Endothelial cell of umbilical vein (primary cell): ENCODE measurements at regions not wholly inside any gene's neighbourhood (a gene's known extent, or its start where the extent isn't known, plus 50 kb on each side); places are given as distances from the start of the nearest gene placed in this dataset.

Experiments used
- BruUV-seq: library from RNA; stranded (reverse); fragments of 400-500 nt; replicated peaks from 2 replicates; lab custom pipeline; 2021; lab: Mats Ljungman, UMichigan
- CTCF ChIA-PET: fragments of 300-600, 350-600 bp; sonication (Branson Sonifier 250); formaldehyde crosslinking; loops from one replicate; lab custom pipeline; 2021; ENCODE audit warnings: antibody characterized with exemption, inconsistent platforms; lab: Charles Lee
- POLR2A ChIA-PET: fragments of 300-600, 350-600 bp; sonication (Branson Sonifier 250); formaldehyde crosslinking; loops from one replicate; lab custom pipeline; 2021; ENCODE audit warnings: antibody characterized with exemption, inconsistent platforms; lab: Charles Lee
- DNase-seq: peaks from one replicate; pipeline ENCODE4 v3.0.0-alpha.2; 2011; ENCODE audit warnings: low read depth, low spot score
- FAIRE-seq: peaks from 2 replicates; lab custom pipeline; 2011; peaks lifted over from hg19 to GRCh38; lab: Jason Lieb, UNC
- H2AFZ ChIP-seq: 2 replicates; pipeline ENCODE4 v1.6.0; 2012; ENCODE audit warnings: low read depth, low read length, control low read depth, inconsistent platforms
- H3K27ac ChIP-seq: 2 replicates; pipeline ENCODE4 v1.5.1; 2011; ENCODE audit warnings: low read depth, mild to moderate bottlenecking, control low read depth, low read length, moderate library complexity; ENCODE audit not compliant: insufficient read depth
- H3K27me3 ChIP-seq, 2 experiments: 2 replicates each; pipeline versions ENCODE4 v1.6.0 to v1.6.1; 2011; ENCODE audit warnings: low read length in 2 of 2, mixed read lengths in 1 of 2; ENCODE audit not compliant: control insufficient read depth in 2 of 2, insufficient read depth in 2 of 2
- H3K36me3 ChIP-seq, 2 experiments: 2 replicates in 1 of 2; 3 replicates in 1 of 2; pipeline ENCODE4 v1.5.1; 2011; ENCODE audit warnings: low read length in 2 of 2, mild to moderate bottlenecking in 1 of 2, moderate library complexity in 1 of 2; ENCODE audit not compliant: control insufficient read depth in 2 of 2, insufficient read depth in 2 of 2; ENCODE audit errors: extremely low read depth in 1 of 2
- H3K4me1 ChIP-seq: 3 replicates; pipeline ENCODE4 v1.5.1; 2011; ENCODE audit warnings: mild to moderate bottlenecking, low read length; ENCODE audit not compliant: control insufficient read depth, insufficient read depth; ENCODE audit errors: extremely low read depth
- H3K4me2 ChIP-seq: 2 replicates; pipeline ENCODE4 v1.6.1; 2011; ENCODE audit warnings: low read length, control low read depth, mixed read lengths; ENCODE audit not compliant: insufficient read depth
- H3K4me3 ChIP-seq, 3 experiments: fragments of 200-600 bp in 1 of 3; sonication (generic), shearing (Covaris generic) in 1 of 3; replicated peaks in 1 of 3; 2 replicates each; pipeline ENCODE4 v1.5.1; 2011 to 2016; ENCODE audit warnings: control low read depth in 3 of 3, low read length in 3 of 3, mild to moderate bottlenecking in 2 of 3, inconsistent platforms in 1 of 3, low read depth in 1 of 3, moderate library complexity in 1 of 3; ENCODE audit not compliant: insufficient read depth in 1 of 3
- H3K79me2 ChIP-seq: 2 replicates; pipeline ENCODE4 v1.6.0; 2012; ENCODE audit warnings: low read length, inconsistent platforms; ENCODE audit not compliant: control insufficient read depth, insufficient read depth
- H3K9ac ChIP-seq: replicated peaks from 2 replicates; pipeline ENCODE3; 2011; ENCODE audit warnings: low read length, control low read depth; ENCODE audit not compliant: insufficient read depth; ENCODE audit errors: extremely low read depth
- H3K9me1 ChIP-seq: replicated peaks from 3 replicates; pipeline ENCODE4 v1.6.0; 2011; ENCODE audit warnings: mild to moderate bottlenecking, low read length; ENCODE audit not compliant: control insufficient read depth, insufficient read depth; ENCODE audit errors: extremely low read depth
- H3K9me3 ChIP-seq: replicated peaks from 2 replicates; pipeline ENCODE4 v1.5.1; 2012; ENCODE audit warnings: low read length, inconsistent platforms; ENCODE audit not compliant: control insufficient read depth, insufficient read depth
- H4K20me1 ChIP-seq: replicated peaks from 2 replicates; pipeline ENCODE3; 2011; ENCODE audit warnings: mild to moderate bottlenecking, low read length; ENCODE audit not compliant: control insufficient read depth, insufficient read depth; ENCODE audit errors: extremely low read depth
- FOS ChIP-seq: IDR thresholded peaks from 2 replicates; pipeline ENCODE4 v1.6.1; 2011; ENCODE audit warnings: mild to moderate bottlenecking, low read length, moderate library complexity, borderline replicate concordance; ENCODE audit not compliant: insufficient read depth
- GATA2 ChIP-seq: IDR thresholded peaks from 2 replicates; pipeline ENCODE4 v1.7.0; 2011; ENCODE audit warnings: low read depth, mild to moderate bottlenecking, moderate library complexity, mixed read lengths, low read length; ENCODE audit not compliant: insufficient read length, insufficient read depth
- JUN ChIP-seq: IDR thresholded peaks from 2 replicates; pipeline ENCODE4 v1.6.1; 2011; ENCODE audit warnings: borderline replicate concordance, low read depth; ENCODE audit not compliant: insufficient read length, insufficient read depth
- dilution Hi-C: fragments of 300-500 bp; cut with MboI; formaldehyde crosslinking; loops from one replicate; pipeline ENCODE4 v1.15.0; 2019; ENCODE audit warnings: low sequenced_read_pairs; ENCODE audit not compliant: extremely low pct_ligation_motif_present
- intact Hi-C: fragments of 100-400 bp; cut with micrococcal nuclease; formaldehyde crosslinking; loops from one replicate; pipeline ENCODE4 v1.10.0; 2022

DNA sequence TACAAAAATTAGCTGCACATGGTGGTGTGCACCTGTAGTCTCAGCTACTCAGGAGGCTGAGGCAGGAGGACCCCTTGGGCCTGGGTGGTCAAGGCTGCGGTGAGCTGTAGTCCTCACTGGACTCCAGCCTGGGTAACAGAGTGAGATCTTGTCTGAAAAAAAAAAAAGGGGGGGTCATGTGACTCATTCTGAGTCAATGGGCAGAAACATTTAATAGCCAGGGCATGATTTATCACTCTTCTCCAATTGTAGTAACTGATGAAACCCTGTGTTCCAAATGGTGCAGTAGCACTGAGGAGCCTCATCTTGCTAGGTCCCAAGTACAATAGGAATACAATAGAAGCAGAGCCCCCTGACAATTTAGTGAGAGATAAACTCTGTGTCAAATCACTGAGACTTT lies 78.9 kb upstream of the CCDC68 start:
- DNase-seq, result no peak

GRCh38 chr18:55034742-55035141 lies 75.5 kb upstream of the CCDC68 start:
- no peaks in the 10 kb centered on the region for H3K9me3 ChIP-seq
- no peaks in the 10 kb centered on the region for H4K20me1 ChIP-seq
- TF ChIP-seq FOS (peak; percentile 22), GATA2 (peak; percentile 66), JUN (no peak)
- H3K4me2 ChIP-seq, result no peak overlapping the region
- H3K9ac ChIP-seq, result no peak overlapping the region
- dilution Hi-C loops, result no loop called here
- FAIRE-seq (no peak), DNase-seq (no peak)
- H3K79me2 ChIP-seq, result no peaks in the 10 kb centered on the region
- ChIA-PET CTCF (interaction anchor here (1.1 kb wide), 1 partner anchor 11 kb away, joined by 3 read pairs; no protein-coding TSS in a partner anchor), POLR2A (no interaction called here)
- H3K27ac ChIP-seq, result no peak overlapping the region
- intact Hi-C loops, result no loop called here
- no peaks in the 10 kb centered on the region for H3K4me1 ChIP-seq
- H3K4me3 ChIP-seq, result no peak overlapping the region
- no peaks in the 10 kb centered on the region for H3K9me1 ChIP-seq
- H2AFZ ChIP-seq, result no peak overlapping the region
- H3K36me3 ChIP-seq, result no peaks in the 10 kb centered on the region
- peaks cover 5 to 23% of the 10 kb centered on the region in 2 experiments for H3K27me3 ChIP-seq
- BruUV-seq, result no TSS peak

More for the DNA sequence above, 78.9 kb upstream of the CCDC68 start:
- no peak for FAIRE-seq
- dilution Hi-C loops, result no loop called here
- H3K27me3 ChIP-seq, result peaks cover 7 to 26% of the 10 kb centered on the region in 2 experiments
- H3K4me2 ChIP-seq, result no peak overlapping the region
- no peak overlapping the region for H3K27ac ChIP-seq
- no peaks in the 10 kb centered on the region for H3K9me3 ChIP-seq
- ChIA-PET CTCF (no interaction called here), POLR2A (no interaction called here)
- no peak overlapping the region for H3K9ac ChIP-seq
- no TSS peak for BruUV-seq
- H3K9me1 ChIP-seq, result no peaks in the 10 kb centered on the region
- H2AFZ ChIP-seq, result no peak overlapping the region
- no peak overlapping the region for H3K4me3 ChIP-seq
- no peaks in the 10 kb centered on the region for H3K36me3 ChIP-seq
- intact Hi-C loops, result no loop called here
- no peaks in the 10 kb centered on the region for H3K4me1 ChIP-seq
- no peak for TF ChIP-seq JUN
- TF ChIP-seq FOS, result peak; percentile 49
- H4K20me1 ChIP-seq, result no peaks in the 10 kb centered on the region
- H3K79me2 ChIP-seq, result no peaks in the 10 kb centered on the region
